Ovary (tissue), 3 donors: ENCODE measurements at regions not wholly inside any gene's neighbourhood (a gene's known extent, or its start where the extent isn't known, plus 50 kb on each side); places are given as distances from the start of the nearest gene placed in this dataset.

ENCODE experiments used
- CTCF ChIP-seq, 3 donors: fragments of 450-650 bp in 2 of 3; fragments of 200-600 bp in 1 of 3; IDR thresholded peaks; one replicate each; pipeline versions ENCODE4 v1.5.1 to v1.8.0; 2016 to 2022; ENCODE audit warnings: antibody characterized with exemption in 3 of 3, mild to moderate bottlenecking in 1 of 3
- EP300 ChIP-seq: sonication (generic); formaldehyde crosslinking; IDR thresholded peaks from one replicate; pipeline ENCODE4 v1.6.1; 2017; ENCODE audit warnings: antibody characterized with exemption
- POLR2A ChIP-seq: fragments of 450-650 bp; IDR thresholded peaks from one replicate; pipeline ENCODE4 v1.6.1; 2017; ENCODE audit warnings: antibody characterized with exemption, mild to moderate bottlenecking, moderate library complexity
- donor health status: DM: no; HTN: no; CAD: no.

- TF ChIP-seq CTCF (IDR thresholded peaks at IDR 0.05) = no peak
- no peak for TF ChIP-seq POLR2A
- TF ChIP-seq EP300 = no peak
Observed at GRCh38 chr2:5616019-5616418, 76.2 kb upstream of the SOX11 start.
